ENCODE measurements at regions not wholly inside any gene's neighbourhood (a gene's known extent, or its start where the extent isn't known, plus 50 kb on each side); places are given as distances from the start of the nearest gene placed in this dataset.

GRCh38 chr2:206212673-206213513 is 53.2 kb downstream of the EEF1B2 start:
- intact Hi-C loops (cut with DNase I), result no loop called here
- ATAC-seq (ENCODE audit: poor library complexity) (no peak), DNase-seq (no peak)

- intact Hi-C loops (cut with DNase I), result no loop called here
Observed at GRCh38 chr2:206213514-206213845, 53.8 kb downstream of the EEF1B2 start.

DNA sequence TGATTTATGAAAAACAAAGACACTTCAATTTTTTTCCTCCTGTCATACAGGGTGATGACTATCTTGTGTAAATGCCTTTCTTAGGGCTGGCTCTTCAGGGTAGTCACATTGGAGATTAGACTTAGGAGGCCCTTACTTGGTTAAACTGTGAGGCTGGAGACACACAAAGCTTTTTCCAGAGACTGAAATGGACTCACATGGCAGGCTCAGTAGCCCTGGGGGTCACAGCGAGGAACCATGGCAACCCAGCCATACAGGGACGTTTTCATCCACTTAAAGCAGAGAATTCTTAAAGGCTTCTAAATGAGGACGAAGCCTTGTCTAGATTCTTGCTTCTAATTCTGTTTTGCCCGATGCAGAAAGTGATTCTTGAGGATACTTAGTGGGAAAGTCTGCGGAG is 57.3 kb upstream of the ZDBF2 start:
- intact Hi-C loops (cut with DNase I), result no loop called here
- DNase-seq, result no peak

More at GRCh38 chr2:206213514-206213845, 53.8 kb downstream of the EEF1B2 start:
- DNase-seq (no peak), ATAC-seq (ENCODE audit: poor library complexity) (no peak)

GRCh38 chr2:206217743-206218142 is 56.7 kb upstream of the ZDBF2 start:
- DNase-seq, result no peak
- intact Hi-C loops (cut with DNase I), result no loop called here
- ATAC-seq (ENCODE audit: poor library complexity), result peak; percentile 29

More for the DNA sequence above, 57.3 kb upstream of the ZDBF2 start:
- ATAC-seq (ENCODE audit: poor library complexity), result no peak

GRCh38 chr2:206218156-206218555 is 56.3 kb upstream of the ZDBF2 start:
- no peak for ATAC-seq (ENCODE audit: poor library complexity)

GRCh38 chr2:206218796-206219499 is 55.5 kb upstream of the ZDBF2 start:
- no peak for ATAC-seq (ENCODE audit: poor library complexity)

More at GRCh38 chr2:206218156-206218555, 56.3 kb upstream of the ZDBF2 start:
- intact Hi-C loops (cut with DNase I), result no loop called here
- no peak for DNase-seq

GRCh38 chr2:206219957-206220356 is 54.5 kb upstream of the ZDBF2 start:
- ATAC-seq (ENCODE audit: poor library complexity), result no peak
- DNase-seq, result no peak
- intact Hi-C loops (cut with DNase I), result no loop called here

More at GRCh38 chr2:206218796-206219499, 55.5 kb upstream of the ZDBF2 start:
- intact Hi-C loops (cut with DNase I), result no loop called here
- no peak for DNase-seq

DNA sequence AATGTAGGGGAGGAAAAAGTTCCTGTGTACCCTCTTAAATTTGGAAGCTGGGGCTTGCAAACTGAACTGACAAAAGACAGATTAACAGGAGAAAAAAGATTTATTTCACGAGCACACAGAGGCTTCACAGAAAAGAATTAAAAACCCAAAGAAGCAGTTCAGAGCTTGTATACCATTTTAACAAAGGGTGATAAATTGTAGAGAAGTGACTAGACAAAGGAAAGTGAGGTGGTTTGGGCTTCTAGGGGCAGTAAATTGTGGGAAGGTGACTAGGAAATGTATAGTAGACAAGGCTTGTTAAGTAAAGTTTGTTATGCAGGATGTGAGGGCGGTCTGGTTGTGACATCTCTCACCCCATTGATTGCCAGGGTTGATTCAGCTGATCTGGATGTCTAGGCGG is 53.5 kb upstream of the ZDBF2 start:
- intact Hi-C loops (cut with DNase I), result no loop called here
- no peak for ATAC-seq (ENCODE audit: poor library complexity)
- no peak for DNase-seq

Measured in Right ventricle myocardium superior (tissue), 1 donor.